Hepatocyte (in vitro differentiated cells): ENCODE measurements at regions not wholly inside any gene's neighbourhood (a gene's known extent, or its start where the extent isn't known, plus 50 kb on each side); places are given as distances from the start of the nearest gene placed in this dataset.

ENCODE experiments used
- DNase-seq: peaks from one replicate; pipeline ENCODE4 v3.0.0-alpha.2; 2016; ENCODE audit warnings: low spot score
- H2AFZ ChIP-seq: fragments of 200-600 bp; sonication (generic); 2 replicates; pipeline ENCODE4 v1.6.0; 2016; ENCODE audit warnings: antibody characterized with exemption, mild to moderate bottlenecking
- H3K27ac ChIP-seq: fragments of 200-600 bp; sonication (generic); 2 replicates; pipeline ENCODE4 v1.5.1; 2016; ENCODE audit warnings: mild to moderate bottlenecking
- H3K27me3 ChIP-seq: fragments of 200-600 bp; sonication (generic); 2 replicates; pipeline ENCODE4 v1.6.1; 2016
- H3K36me3 ChIP-seq: fragments of 200-600 bp; sonication (generic); replicated peaks from 2 replicates; pipeline ENCODE4 v1.5.1; 2016; ENCODE audit warnings: low read depth; ENCODE audit not compliant: insufficient read depth
- H3K4me1 ChIP-seq: fragments of 200-600 bp; sonication (generic); 2 replicates; pipeline ENCODE4 v1.5.1; 2016; ENCODE audit warnings: mild to moderate bottlenecking, moderate library complexity; ENCODE audit not compliant: insufficient read depth
- H3K4me2 ChIP-seq: fragments of 200-600 bp; sonication (generic); 2 replicates; pipeline ENCODE4 v1.6.0; 2016
- H3K4me3 ChIP-seq: fragments of 200-600 bp; sonication (generic); 2 replicates; pipeline ENCODE4 v1.5.1; 2016; ENCODE audit warnings: mild to moderate bottlenecking
- H3K79me2 ChIP-seq: fragments of 200-600 bp; sonication (generic); 2 replicates; pipeline ENCODE4 v1.6.0; 2017; ENCODE audit warnings: mild to moderate bottlenecking
- H3K9me2 ChIP-seq: fragments of 200-600 bp; sonication (generic); replicated peaks from 2 replicates; pipeline ENCODE4 v1.6.0; 2017; ENCODE audit warnings: mild to moderate bottlenecking; ENCODE audit not compliant: insufficient read depth
- H3K9me3 ChIP-seq: fragments of 200-600 bp; sonication (generic); 2 replicates; pipeline ENCODE4 v1.5.1; 2016; ENCODE audit warnings: low read depth, mild to moderate bottlenecking
- H4K20me1 ChIP-seq: fragments of 200-600 bp; sonication (generic); 2 replicates; pipeline ENCODE4 v1.6.0; 2016; ENCODE audit warnings: mild to moderate bottlenecking; ENCODE audit not compliant: insufficient read depth, poor library complexity, severe bottlenecking
- CTCF ChIP-seq: fragments of 200-600 bp; sonication (generic); IDR thresholded peaks from 2 replicates; pipeline ENCODE4 v1.5.1; 2016; ENCODE audit warnings: antibody characterized with exemption, mild to moderate bottlenecking; ENCODE audit not compliant: poor library complexity
- EZH2 ChIP-seq: fragments of 200-600 bp; sonication (generic); IDR thresholded peaks from 2 replicates; pipeline ENCODE4 v1.6.1; 2016; ENCODE audit warnings: antibody characterized with exemption, mild to moderate bottlenecking, borderline replicate concordance
- EZH2phosphoT487 ChIP-seq: fragments of 200-600 bp; sonication (generic); IDR thresholded peaks from one replicate; pipeline ENCODE4 v1.6.1; 2018; ENCODE audit warnings: antibody characterized with exemption, mild to moderate bottlenecking, low read depth, moderate library complexity; ENCODE audit not compliant: unreplicated experiment, severe bottlenecking
- WGBS: methylation state at CpG from one replicate; pipeline ENCODE4 v1.1.6; 2016; ENCODE audit warnings: low lambda C conversion rate; ENCODE audit errors: missing lambda C conversion rate; 5-methylcytosine and 5-hydroxymethylcytosine counted together

GRCh38 chr18:78801011-78801410, 178.6 kb upstream of the SALL3 start:
- Histone ChIP-seq H4K20me1 (no peaks in the 10 kb centered on the region), H3K9me2 (no peaks in the 10 kb centered on the region), H3K4me3 (no peak overlapping the region), H3K4me2 (no peak overlapping the region), H3K4me1 (no peaks in the 10 kb centered on the region), H3K27ac (no peak overlapping the region), H3K27me3 (no peaks in the 10 kb centered on the region), H3K79me2 (no peaks in the 10 kb centered on the region), H2AFZ (no peak overlapping the region), H3K9me3 (no peaks in the 10 kb centered on the region), H3K36me3 (no peaks in the 10 kb centered on the region)
- DNase-seq: no peak
- no peak for TF ChIP-seq EZH2phosphoT487
- no peak for TF ChIP-seq EZH2
- no peak for TF ChIP-seq CTCF
- 89% methylated on average over 7 of the region's 7 CpGs for WGBS

- Histone ChIP-seq H4K20me1 (no peaks in the 10 kb centered on the region), H3K36me3 (no peaks in the 10 kb centered on the region), H3K79me2 (no peaks in the 10 kb centered on the region), H3K4me1 (no peaks in the 10 kb centered on the region), H3K27ac (no peak overlapping the region), H3K4me2 (no peak overlapping the region), H3K4me3 (no peak overlapping the region), H3K27me3 (no peaks in the 10 kb centered on the region), H2AFZ (no peak overlapping the region), H3K9me2 (no peaks in the 10 kb centered on the region), H3K9me3 (no peaks in the 10 kb centered on the region)
- WGBS: 87% methylated on average over 9 of the region's 9 CpGs
- TF ChIP-seq EZH2 (no peak), CTCF (no peak), EZH2phosphoT487 (no peak)
- no peak for DNase-seq
These were observed 176.5 kb upstream of the SALL3 start for GRCh38 chr18:78803104-78803503.

GRCh38 chr18:78804206-78805030, 175.2 kb upstream of the SALL3 start:
- H3K9me2 ChIP-seq: no peaks in the 10 kb centered on the region
- H3K4me3 ChIP-seq: no peak overlapping the region
- H4K20me1 ChIP-seq: no peaks in the 10 kb centered on the region
- H3K4me2 ChIP-seq: no peak overlapping the region
- no peaks in the 10 kb centered on the region for H3K79me2 ChIP-seq
- H3K4me1 ChIP-seq: no peaks in the 10 kb centered on the region
- H3K27ac ChIP-seq: no peak overlapping the region
- H3K36me3 ChIP-seq: no peaks in the 10 kb centered on the region
- 95% methylated on average over 26 of the region's 26 CpGs for WGBS
- no peak for TF ChIP-seq CTCF
- no peak for TF ChIP-seq EZH2
- TF ChIP-seq EZH2phosphoT487: no peak
- no peaks in the 10 kb centered on the region for H3K9me3 ChIP-seq
- DNase-seq: no peak
- H2AFZ ChIP-seq: no peak overlapping the region
- H3K27me3 ChIP-seq: no peaks in the 10 kb centered on the region
